ENCODE measurements at regions not wholly inside any gene's neighbourhood (a gene's known extent, or its start where the extent isn't known, plus 50 kb on each side); places are given as distances from the start of the nearest gene placed in this dataset.

DNA sequence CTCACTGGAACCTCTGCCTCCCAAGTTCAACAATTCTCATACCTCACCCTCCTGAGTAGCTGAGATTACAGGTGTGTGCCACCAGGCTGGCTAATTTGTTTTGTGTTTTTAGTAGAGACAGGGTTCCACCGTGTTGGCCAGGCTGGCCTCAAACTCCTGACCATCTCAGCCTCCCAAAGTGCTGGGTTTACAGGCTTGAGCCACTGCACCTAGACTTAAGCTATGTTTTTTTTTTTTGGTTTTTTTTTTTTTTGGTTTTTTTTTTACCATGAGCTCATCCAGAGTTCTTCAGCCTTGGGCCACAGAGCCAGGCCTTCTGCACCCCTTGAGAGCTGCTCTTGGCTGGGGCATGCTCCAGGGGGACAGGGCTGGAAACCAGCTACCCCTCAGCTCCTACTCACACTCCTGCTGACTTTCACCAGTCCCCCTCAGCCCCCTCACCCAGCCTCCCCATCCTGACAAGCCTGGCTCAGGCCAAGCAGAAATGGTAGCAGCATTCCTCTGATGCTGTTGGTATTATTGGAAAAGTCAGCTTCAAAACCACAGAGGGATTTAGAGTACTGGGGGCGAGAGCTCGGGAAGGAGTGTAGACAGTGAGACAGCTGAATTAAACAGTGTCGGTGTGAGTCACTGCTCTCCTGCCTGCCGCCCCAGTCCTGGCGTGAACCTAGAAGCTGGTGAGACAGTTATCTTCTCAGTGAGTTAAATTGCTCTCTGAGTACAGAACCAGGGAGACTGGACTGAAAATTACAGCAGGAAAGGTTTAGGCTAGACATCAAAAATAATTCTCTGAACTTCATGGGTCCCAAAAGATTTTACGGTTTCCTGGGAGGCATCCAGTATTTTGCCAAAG, 63.7 kb downstream of the NAV1 start:
- no peak for DNase-seq (ENCODE audit: low read depth)
- TF ChIP-seq, protein P1, sequence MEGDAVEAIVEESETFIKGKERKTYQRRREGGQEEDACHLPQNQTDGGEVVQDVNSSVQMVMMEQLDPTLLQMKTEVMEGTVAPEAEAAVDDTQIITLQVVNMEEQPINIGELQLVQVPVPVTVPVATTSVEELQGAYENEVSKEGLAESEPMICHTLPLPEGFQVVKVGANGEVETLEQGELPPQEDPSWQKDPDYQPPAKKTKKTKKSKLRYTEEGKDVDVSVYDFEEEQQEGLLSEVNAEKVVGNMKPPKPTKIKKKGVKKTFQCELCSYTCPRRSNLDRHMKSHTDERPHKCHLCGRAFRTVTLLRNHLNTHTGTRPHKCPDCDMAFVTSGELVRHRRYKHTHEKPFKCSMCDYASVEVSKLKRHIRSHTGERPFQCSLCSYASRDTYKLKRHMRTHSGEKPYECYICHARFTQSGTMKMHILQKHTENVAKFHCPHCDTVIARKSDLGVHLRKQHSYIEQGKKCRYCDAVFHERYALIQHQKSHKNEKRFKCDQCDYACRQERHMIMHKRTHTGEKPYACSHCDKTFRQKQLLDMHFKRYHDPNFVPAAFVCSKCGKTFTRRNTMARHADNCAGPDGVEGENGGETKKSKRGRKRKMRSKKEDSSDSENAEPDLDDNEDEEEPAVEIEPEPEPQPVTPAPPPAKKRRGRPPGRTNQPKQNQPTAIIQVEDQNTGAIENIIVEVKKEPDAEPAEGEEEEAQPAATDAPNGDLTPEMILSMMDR (IDR thresholded peaks at IDR 0.05; ENCODE audit: control insufficient read depth, extremely low read depth, insufficient read depth), result no peak
- H3K4me3 ChIP-seq (ENCODE audit: low read depth, low read length), result no peak overlapping the region

DNA sequence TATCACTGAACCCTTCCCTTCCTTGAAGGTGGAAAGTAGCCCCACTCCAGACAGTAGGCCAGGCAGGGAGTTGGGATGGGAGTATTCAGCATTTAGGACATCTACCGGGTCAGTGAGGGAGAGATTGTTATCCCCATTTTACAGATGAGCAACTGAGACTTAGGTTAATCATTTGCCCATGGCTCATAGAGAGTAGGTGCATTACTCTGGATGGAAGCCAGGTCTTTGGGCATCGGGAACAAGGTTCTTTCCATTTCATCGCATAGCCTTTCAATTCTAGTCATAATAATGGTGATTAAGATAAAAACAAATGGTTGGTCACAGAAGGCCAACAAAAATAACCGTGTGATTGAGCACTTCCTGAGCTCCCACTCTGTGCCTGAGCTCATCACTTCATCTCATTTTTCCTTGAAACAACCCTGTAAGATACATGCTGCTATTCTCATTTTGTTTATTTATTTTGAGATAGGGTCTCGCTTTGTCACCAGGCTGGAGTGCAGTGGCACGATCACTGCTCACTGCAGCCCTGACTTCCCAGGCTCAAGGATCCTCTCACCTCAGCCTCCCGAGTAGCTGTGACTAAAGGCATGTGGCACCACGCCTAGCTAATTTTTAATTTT, 64.8 kb downstream of the NAV1 start:
- TF ChIP-seq, protein P1 (IDR thresholded peaks at IDR 0.05; ENCODE audit: control insufficient read depth, extremely low read depth, insufficient read depth), result no peak

DNA sequence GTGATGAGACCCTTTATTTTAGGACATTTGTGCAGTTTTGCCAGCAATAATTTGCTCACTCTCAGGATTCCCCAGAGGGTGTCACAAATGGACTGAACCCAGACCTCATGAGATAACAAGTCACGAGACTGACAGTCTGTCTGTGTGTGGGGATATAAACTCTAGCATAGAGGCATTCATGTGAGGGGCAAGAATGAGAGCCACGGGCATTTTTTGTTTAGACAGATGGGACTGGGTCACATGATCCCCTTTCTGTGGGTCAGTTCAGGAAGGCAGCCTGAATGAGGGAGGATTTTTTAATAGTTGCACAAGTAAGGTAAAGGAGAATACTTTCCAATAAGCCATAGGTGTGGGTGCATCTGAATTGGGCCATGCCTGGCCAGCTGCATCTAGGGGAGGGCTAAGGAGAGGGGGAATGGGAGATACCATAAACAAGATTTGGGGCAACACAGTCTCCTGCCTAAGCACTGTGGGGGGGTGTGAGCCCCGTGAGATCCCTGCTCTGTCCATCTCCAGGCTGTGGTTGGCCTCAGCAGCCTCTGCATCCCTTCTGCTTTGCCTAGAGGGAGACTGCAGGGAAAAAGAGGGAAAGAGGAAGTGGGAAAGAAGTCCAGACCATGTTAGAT, 66.6 kb downstream of the NAV1 start:
- peak; percentile 13 for DNase-seq (ENCODE audit: low read depth)
- TF ChIP-seq, protein P1 (IDR thresholded peaks at IDR 0.05; ENCODE audit: control insufficient read depth, extremely low read depth, insufficient read depth), result no peak
- no peak overlapping the region for H3K4me3 ChIP-seq (ENCODE audit: low read depth, low read length)

More for the DNA sequence above, 64.8 kb downstream of the NAV1 start:
- H3K4me3 ChIP-seq (ENCODE audit: low read depth, low read length), result no peak overlapping the region
- DNase-seq (ENCODE audit: low read depth), result no peak

DNA sequence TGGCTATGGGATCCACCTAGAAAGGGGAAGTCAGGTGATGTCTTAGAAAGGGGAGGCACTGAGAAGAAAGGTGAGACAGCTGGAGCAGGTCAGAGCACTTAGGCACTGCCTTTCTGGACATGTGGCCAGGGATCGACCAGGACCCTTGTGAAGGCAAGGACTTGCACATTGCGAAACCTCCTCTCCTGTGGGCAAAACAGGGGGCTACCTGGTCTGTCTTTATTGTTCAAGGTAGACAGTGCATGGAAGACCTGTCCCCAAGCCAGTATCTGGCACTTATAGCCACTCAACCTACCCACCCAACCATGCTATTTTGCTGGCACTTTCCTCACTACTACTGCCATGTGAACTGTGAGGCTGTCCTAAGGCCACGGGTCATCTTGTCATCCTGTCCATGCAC, 67.2 kb downstream of the NAV1 start:
- no peak overlapping the region for H3K4me3 ChIP-seq (ENCODE audit: low read depth, low read length)
- TF ChIP-seq, protein P1 (IDR thresholded peaks at IDR 0.05; ENCODE audit: control insufficient read depth, extremely low read depth, insufficient read depth), result no peak
- no peak for DNase-seq (ENCODE audit: low read depth)

DNA sequence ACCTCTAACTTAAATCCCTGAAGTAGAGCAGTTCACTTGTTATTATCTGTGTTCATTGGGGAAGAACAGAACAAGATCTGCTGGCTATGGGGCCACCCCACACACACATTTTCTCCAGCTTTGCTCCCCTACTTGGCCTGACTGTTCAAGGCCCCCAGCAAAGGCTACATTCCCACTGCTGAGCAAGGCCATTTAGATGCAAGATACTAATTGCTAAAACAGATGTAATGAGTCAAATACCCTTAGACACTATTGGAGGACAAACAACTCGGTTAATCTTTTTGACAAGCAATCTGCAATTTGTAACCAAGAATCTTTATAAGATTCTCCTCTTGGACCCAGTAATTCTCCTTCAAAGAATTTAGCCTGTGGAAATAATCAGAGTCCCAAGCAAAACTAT, 67.7 kb downstream of the NAV1 start:
- TF ChIP-seq, protein P1 (IDR thresholded peaks at IDR 0.05; ENCODE audit: control insufficient read depth, extremely low read depth, insufficient read depth), result no peak
- DNase-seq (ENCODE audit: low read depth), result no peak
- no peak overlapping the region for H3K4me3 ChIP-seq (ENCODE audit: low read depth, low read length)

DNA sequence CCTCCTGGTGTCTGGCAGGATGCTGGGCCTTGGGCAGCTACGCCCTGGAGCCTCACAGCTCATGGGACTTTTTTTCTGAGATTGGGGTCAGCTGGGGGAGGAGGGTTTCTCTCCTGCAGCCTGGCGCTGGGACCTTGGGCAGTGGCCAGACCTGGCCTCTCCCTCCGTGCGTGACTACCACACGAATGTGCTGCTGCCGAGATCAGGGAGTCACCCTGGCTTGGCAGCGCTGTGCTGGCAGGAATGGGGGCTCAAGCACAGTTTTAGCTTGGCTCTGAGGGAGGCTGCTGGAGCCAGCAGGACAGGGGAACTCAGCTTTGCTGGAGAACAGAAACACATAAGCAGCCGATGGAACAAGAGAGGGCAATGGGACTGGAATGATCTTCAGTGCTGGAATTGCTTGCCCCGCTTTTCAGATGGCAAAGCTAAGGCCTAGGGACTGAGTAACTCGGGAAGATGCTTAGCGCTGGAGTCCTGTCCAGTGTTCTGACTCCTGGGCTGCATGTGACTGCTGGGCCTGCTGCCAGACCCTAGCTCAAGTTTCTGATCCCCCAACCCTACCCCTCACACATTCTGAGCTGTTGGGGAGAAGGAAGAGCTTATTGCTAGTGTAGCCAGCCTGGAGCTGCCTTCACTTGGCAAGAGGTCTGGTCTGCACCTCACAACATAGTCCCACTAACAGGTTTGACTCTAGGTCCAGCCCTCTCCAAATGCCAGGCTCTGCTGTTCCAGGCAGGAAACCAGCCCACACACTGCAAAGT, 69.9 kb downstream of the NAV1 start:
- TF ChIP-seq, protein P1 (IDR thresholded peaks at IDR 0.05; ENCODE audit: control insufficient read depth, extremely low read depth, insufficient read depth), result no peak
- no peak for DNase-seq (ENCODE audit: low read depth)
- no peak overlapping the region for H3K4me3 ChIP-seq (ENCODE audit: low read depth, low read length)
